Hepatocyte (in vitro differentiated cells): ENCODE measurements at regions not wholly inside any gene's neighbourhood (a gene's known extent, or its start where the extent isn't known, plus 50 kb on each side); places are given as distances from the start of the nearest gene placed in this dataset.
"Not testable (repeated sequence)": the region's sequence is repeated elsewhere in the genome, so short reads cannot be mapped to it uniquely, and the experiment has no call there.

Experiments used
- DNase-seq: peaks from one replicate; pipeline ENCODE4 v3.0.0-alpha.2; 2016; ENCODE audit warnings: low spot score
- H2AFZ ChIP-seq: fragments of 200-600 bp; sonication (generic); 2 replicates; pipeline ENCODE4 v1.6.0; 2016; ENCODE audit warnings: antibody characterized with exemption, mild to moderate bottlenecking
- H3K27ac ChIP-seq: fragments of 200-600 bp; sonication (generic); 2 replicates; pipeline ENCODE4 v1.5.1; 2016; ENCODE audit warnings: mild to moderate bottlenecking
- H3K27me3 ChIP-seq: fragments of 200-600 bp; sonication (generic); 2 replicates; pipeline ENCODE4 v1.6.1; 2016
- H3K36me3 ChIP-seq: fragments of 200-600 bp; sonication (generic); replicated peaks from 2 replicates; pipeline ENCODE4 v1.5.1; 2016; ENCODE audit warnings: low read depth; ENCODE audit not compliant: insufficient read depth
- H3K4me1 ChIP-seq: fragments of 200-600 bp; sonication (generic); 2 replicates; pipeline ENCODE4 v1.5.1; 2016; ENCODE audit warnings: mild to moderate bottlenecking, moderate library complexity; ENCODE audit not compliant: insufficient read depth
- H3K4me2 ChIP-seq: fragments of 200-600 bp; sonication (generic); 2 replicates; pipeline ENCODE4 v1.6.0; 2016
- H3K4me3 ChIP-seq: fragments of 200-600 bp; sonication (generic); 2 replicates; pipeline ENCODE4 v1.5.1; 2016; ENCODE audit warnings: mild to moderate bottlenecking
- H3K79me2 ChIP-seq: fragments of 200-600 bp; sonication (generic); 2 replicates; pipeline ENCODE4 v1.6.0; 2017; ENCODE audit warnings: mild to moderate bottlenecking
- H3K9me2 ChIP-seq: fragments of 200-600 bp; sonication (generic); replicated peaks from 2 replicates; pipeline ENCODE4 v1.6.0; 2017; ENCODE audit warnings: mild to moderate bottlenecking; ENCODE audit not compliant: insufficient read depth
- H3K9me3 ChIP-seq: fragments of 200-600 bp; sonication (generic); 2 replicates; pipeline ENCODE4 v1.5.1; 2016; ENCODE audit warnings: low read depth, mild to moderate bottlenecking
- H4K20me1 ChIP-seq: fragments of 200-600 bp; sonication (generic); 2 replicates; pipeline ENCODE4 v1.6.0; 2016; ENCODE audit warnings: mild to moderate bottlenecking; ENCODE audit not compliant: insufficient read depth, poor library complexity, severe bottlenecking
- CTCF ChIP-seq: fragments of 200-600 bp; sonication (generic); IDR thresholded peaks from 2 replicates; pipeline ENCODE4 v1.5.1; 2016; ENCODE audit warnings: antibody characterized with exemption, mild to moderate bottlenecking; ENCODE audit not compliant: poor library complexity
- EZH2 ChIP-seq: fragments of 200-600 bp; sonication (generic); IDR thresholded peaks from 2 replicates; pipeline ENCODE4 v1.6.1; 2016; ENCODE audit warnings: antibody characterized with exemption, mild to moderate bottlenecking, borderline replicate concordance
- EZH2phosphoT487 ChIP-seq: fragments of 200-600 bp; sonication (generic); IDR thresholded peaks from one replicate; pipeline ENCODE4 v1.6.1; 2018; ENCODE audit warnings: antibody characterized with exemption, mild to moderate bottlenecking, low read depth, moderate library complexity; ENCODE audit not compliant: unreplicated experiment, severe bottlenecking
- WGBS: methylation state at CpG from one replicate; pipeline ENCODE4 v1.1.6; 2016; ENCODE audit warnings: low lambda C conversion rate; ENCODE audit errors: missing lambda C conversion rate; 5-methylcytosine and 5-hydroxymethylcytosine counted together

- TF ChIP-seq EZH2phosphoT487: no peak
- no peak for TF ChIP-seq EZH2
- TF ChIP-seq CTCF: no peak
- H3K27ac ChIP-seq: no peak overlapping the region
- no peak overlapping the region for H3K4me3 ChIP-seq
- H3K9me2 ChIP-seq: no peaks in the 10 kb centered on the region
- no peaks in the 10 kb centered on the region for H3K36me3 ChIP-seq
- 82% methylated on average over 6 of the region's 6 CpGs for WGBS
- DNase-seq: no peak
- peaks cover 7% of the 10 kb centered on the region for H3K9me3 ChIP-seq
- no peaks in the 10 kb centered on the region for H4K20me1 ChIP-seq
- H3K79me2 ChIP-seq: no peaks in the 10 kb centered on the region
- no peaks in the 10 kb centered on the region for H3K4me1 ChIP-seq
- H2AFZ ChIP-seq: no peak overlapping the region
- no peaks in the 10 kb centered on the region for H3K27me3 ChIP-seq
- no peak overlapping the region for H3K4me2 ChIP-seq
These were observed 140.1 kb upstream of the JCAD start for GRCh38 chr10:30199376-30200016.

- no peaks in the 10 kb centered on the region for H3K9me2 ChIP-seq
- H3K27ac ChIP-seq: no peak overlapping the region
- H3K4me1 ChIP-seq: no peaks in the 10 kb centered on the region
- no peak overlapping the region for H3K4me2 ChIP-seq
- H3K36me3 ChIP-seq: no peaks in the 10 kb centered on the region
- WGBS: 46% methylated on average over 4 of the region's 4 CpGs
- no peaks in the 10 kb centered on the region for H4K20me1 ChIP-seq
- no peaks in the 10 kb centered on the region for H3K79me2 ChIP-seq
- H3K4me3 ChIP-seq: no peak overlapping the region
- DNase-seq: no peak
- TF ChIP-seq EZH2phosphoT487: no peak
- no peak for TF ChIP-seq CTCF
- no peak for TF ChIP-seq EZH2
- no peaks in the 10 kb centered on the region for H3K27me3 ChIP-seq
- H2AFZ ChIP-seq: no peak overlapping the region
- H3K9me3 ChIP-seq: no peaks in the 10 kb centered on the region
These were observed 137.8 kb upstream of the JCAD start for GRCh38 chr10:30197186-30197585.

- not testable (repeated sequence) for H3K4me1 ChIP-seq, H3K4me3 ChIP-seq, DNase-seq, H3K79me2 ChIP-seq, H3K36me3 ChIP-seq, H3K9me3 ChIP-seq, H3K27me3 ChIP-seq, H3K4me2 ChIP-seq, H2AFZ ChIP-seq, H4K20me1 ChIP-seq, H3K9me2 ChIP-seq, H3K27ac ChIP-seq
- WGBS: 75% methylated on average over 2 of the region's 2 CpGs
These were observed 137.2 kb upstream of the JCAD start for GRCh38 chr10:30196559-30196958.

DNA sequence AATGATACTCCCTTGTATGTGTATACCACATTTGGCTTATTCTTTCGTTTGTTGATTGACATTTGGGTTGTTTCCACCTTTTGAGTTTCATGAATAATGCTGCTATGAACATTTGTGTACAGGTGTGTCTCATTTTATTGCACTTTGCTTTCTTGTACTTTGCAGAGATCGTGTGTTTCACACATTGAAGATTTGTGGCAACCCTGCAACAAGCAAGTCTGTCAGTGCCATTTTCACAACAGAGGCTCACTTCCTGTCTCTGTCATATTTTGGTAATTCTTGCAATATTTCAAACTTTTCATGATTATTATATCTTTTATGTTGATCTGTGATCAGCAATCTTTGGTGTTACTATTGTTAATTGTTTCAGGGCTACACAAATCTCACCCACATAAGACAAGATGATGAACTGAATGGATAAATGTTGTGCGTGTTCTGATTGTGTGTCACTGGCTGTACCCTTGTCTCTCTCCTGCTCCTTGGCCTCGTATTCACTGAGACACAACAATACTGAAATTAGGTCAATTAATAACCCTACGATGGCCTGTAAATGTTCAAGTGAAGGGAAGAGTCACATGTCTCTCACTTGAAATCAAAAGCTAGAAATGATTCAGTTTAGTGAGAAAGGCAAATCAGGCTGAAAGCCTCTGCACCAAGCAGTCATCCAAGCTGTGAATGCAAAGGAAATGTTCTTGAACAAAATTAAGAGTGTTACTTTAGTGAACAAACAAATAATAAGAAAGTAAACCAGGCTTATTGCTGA lies 133.6 kb upstream of the JCAD start:
- Histone ChIP-seq H3K79me2 (no peaks in the 10 kb centered on the region), H3K4me1 (peaks cover 20% of the 10 kb centered on the region), H3K4me2 (no peak overlapping the region), H3K9me3 (no peaks in the 10 kb centered on the region), H3K27me3 (no peaks in the 10 kb centered on the region), H4K20me1 (no peaks in the 10 kb centered on the region), H3K36me3 (no peaks in the 10 kb centered on the region), H2AFZ (no peak overlapping the region), H3K27ac (no peak overlapping the region), H3K4me3 (no peak overlapping the region), H3K9me2 (no peaks in the 10 kb centered on the region)
- TF ChIP-seq EZH2 (no peak), EZH2phosphoT487 (no peak), CTCF (no peak)
- DNase-seq: no peak
- 91% methylated on average over 5 of the region's 5 CpGs for WGBS
